GM21367 (cell line): ENCODE measurements at regions not wholly inside any gene's neighbourhood (a gene's known extent, or its start where the extent isn't known, plus 50 kb on each side); places are given as distances from the start of the nearest gene placed in this dataset.
"Not testable (repeated sequence)": the region's sequence is repeated elsewhere in the genome, so short reads cannot be mapped to it uniquely, and the experiment has no call there.

Source experiments
- ATAC-seq: cut with Tn5 transposase; IDR thresholded peaks from one replicate; pipeline ENCODE4 v1.9.1; 2021; ENCODE audit not compliant: unreplicated experiment

GRCh38 chr2:2656115-2657011 lies 325.3 kb upstream of the MYT1L start:
- no peak for ATAC-seq

GRCh38 chr2:2655453-2656114 lies 324.5 kb upstream of the MYT1L start:
- ATAC-seq, result no peak

GRCh38 chr2:2653231-2653630 lies 322.2 kb upstream of the MYT1L start:
- ATAC-seq, result no peak

- ATAC-seq, result no peak
Measured at GRCh38 chr2:2650608-2651375, 319.7 kb upstream of the MYT1L start.

- ATAC-seq, result no peak
Measured at GRCh38 chr2:2649109-2650072, 318.3 kb upstream of the MYT1L start.

- no peak for ATAC-seq
Measured at GRCh38 chr2:2648094-2648493, 317.0 kb upstream of the MYT1L start.

- ATAC-seq, result no peak
Measured at GRCh38 chr2:2647141-2647541, 316.1 kb upstream of the MYT1L start.

- ATAC-seq, result no peak
Measured at GRCh38 chr2:2646433-2647051, 315.5 kb upstream of the MYT1L start.

GRCh38 chr2:2645162-2645855 lies 314.2 kb upstream of the MYT1L start:
- ATAC-seq, result no peak

GRCh38 chr2:2644751-2645150 lies 313.7 kb upstream of the MYT1L start:
- not testable (repeated sequence) for ATAC-seq

- ATAC-seq, result no peak
Measured at GRCh38 chr2:2644040-2644439, 313.0 kb upstream of the MYT1L start.

- ATAC-seq, result no peak
Measured at GRCh38 chr2:2642906-2643890, 312.1 kb upstream of the MYT1L start.

- no peak for ATAC-seq
Measured at GRCh38 chr2:2641541-2642410, 310.7 kb upstream of the MYT1L start.

- ATAC-seq, result no peak
Measured at GRCh38 chr2:2640818-2641217, 309.7 kb upstream of the MYT1L start.

GRCh38 chr2:2640371-2640770 lies 309.3 kb upstream of the MYT1L start:
- ATAC-seq, result no peak

- ATAC-seq, result no peak
Measured at GRCh38 chr2:2639251-2640139, 308.4 kb upstream of the MYT1L start.
